ENCODE measurements at regions not wholly inside any gene's neighbourhood (a gene's known extent, or its start where the extent isn't known, plus 50 kb on each side); places are given as distances from the start of the nearest gene placed in this dataset.

- no peaks in the 10 kb centered on the region for H3K4me1 ChIP-seq (ENCODE audit: insufficient read depth, low read length, severe bottlenecking)
- no peaks in the 10 kb centered on the region for H3K36me3 ChIP-seq (ENCODE audit: insufficient read depth, low read length)
- no peak for TF ChIP-seq EZH2 (IDR thresholded peaks at IDR 0.05; ENCODE audit: borderline replicate concordance, low read length)
- H3K4me3 ChIP-seq (ENCODE audit: low read depth, low read length, poor library complexity, severe bottlenecking): no peak overlapping the region
- H4K20me1 ChIP-seq (ENCODE audit: insufficient read depth, low read length): no peaks in the 10 kb centered on the region
- no peaks in the 10 kb centered on the region for H3K9me2 ChIP-seq (ENCODE audit: low read depth, low read length)
- no peaks in the 10 kb centered on the region for H3F3A ChIP-seq (ENCODE audit: insufficient read depth, low read length)
- H2AFZ ChIP-seq (ENCODE audit: low read length): no peak overlapping the region
- H3K27me3 ChIP-seq (ENCODE audit: insufficient read depth, low read length): no peaks in the 10 kb centered on the region
- H3K9ac ChIP-seq (ENCODE audit: low read length): no peak overlapping the region
- no peaks in the 10 kb centered on the region for H3K9me3 ChIP-seq (ENCODE audit: low read length)
- no peak overlapping the region for H3K4me2 ChIP-seq (ENCODE audit: low read length)
- H3K27ac ChIP-seq (ENCODE audit: low read depth, low read length, poor library complexity, severe bottlenecking): no peak overlapping the region
- no peaks in the 10 kb centered on the region for H3K79me2 ChIP-seq (ENCODE audit: insufficient read depth, low read length)
These were observed 139.5 kb upstream of the PRNP start for GRCh38 chr20:4546786-4547185.

GRCh38 chr20:4546342-4546741 lies 139.9 kb upstream of the PRNP start:
- Histone ChIP-seq H3K27ac (ENCODE audit: low read depth, low read length, poor library complexity, severe bottlenecking) (no peak overlapping the region), H3K4me2 (ENCODE audit: low read length) (no peak overlapping the region), H3K9me3 (ENCODE audit: low read length) (no peaks in the 10 kb centered on the region), H3F3A (ENCODE audit: insufficient read depth, low read length) (no peaks in the 10 kb centered on the region), H2AFZ (ENCODE audit: low read length) (no peak overlapping the region), H3K79me2 (ENCODE audit: insufficient read depth, low read length) (no peaks in the 10 kb centered on the region), H3K4me1 (ENCODE audit: insufficient read depth, low read length, severe bottlenecking) (no peaks in the 10 kb centered on the region), H3K9me2 (ENCODE audit: low read depth, low read length) (no peaks in the 10 kb centered on the region), H4K20me1 (ENCODE audit: insufficient read depth, low read length) (no peaks in the 10 kb centered on the region), H3K4me3 (ENCODE audit: low read depth, low read length, poor library complexity, severe bottlenecking) (no peak overlapping the region), H3K9ac (ENCODE audit: low read length) (no peak overlapping the region), H3K27me3 (ENCODE audit: insufficient read depth, low read length) (no peaks in the 10 kb centered on the region), H3K36me3 (ENCODE audit: insufficient read depth, low read length) (no peaks in the 10 kb centered on the region)
- TF ChIP-seq CTCF (IDR thresholded peaks at IDR 0.05; ENCODE audit: low read length) (no peak), EZH2 (IDR thresholded peaks at IDR 0.05; ENCODE audit: borderline replicate concordance, low read length) (no peak)

- Histone ChIP-seq H3K9me2 (ENCODE audit: low read depth, low read length) (no peaks in the 10 kb centered on the region), H4K20me1 (ENCODE audit: insufficient read depth, low read length) (no peaks in the 10 kb centered on the region), H3K36me3 (ENCODE audit: insufficient read depth, low read length) (no peaks in the 10 kb centered on the region), H3K79me2 (ENCODE audit: insufficient read depth, low read length) (no peaks in the 10 kb centered on the region), H3K9me3 (ENCODE audit: low read length) (no peaks in the 10 kb centered on the region), H2AFZ (ENCODE audit: low read length) (no peak overlapping the region), H3K27me3 (ENCODE audit: insufficient read depth, low read length) (no peaks in the 10 kb centered on the region), H3K4me2 (ENCODE audit: low read length) (no peak overlapping the region), H3K9ac (ENCODE audit: low read length) (no peak overlapping the region), H3K27ac (ENCODE audit: low read depth, low read length, poor library complexity, severe bottlenecking) (no peak overlapping the region), H3F3A (ENCODE audit: insufficient read depth, low read length) (no peaks in the 10 kb centered on the region), H3K4me3 (ENCODE audit: low read depth, low read length, poor library complexity, severe bottlenecking) (no peak overlapping the region), H3K4me1 (ENCODE audit: insufficient read depth, low read length, severe bottlenecking) (no peaks in the 10 kb centered on the region)
- TF ChIP-seq EZH2 (IDR thresholded peaks at IDR 0.05; ENCODE audit: borderline replicate concordance, low read length) (no peak), CTCF (IDR thresholded peaks at IDR 0.05; ENCODE audit: low read length) (no peak)
These were observed 140.7 kb upstream of the PRNP start for GRCh38 chr20:4545526-4545925.

GRCh38 chr20:4544765-4545164 lies 141.5 kb upstream of the PRNP start:
- TF ChIP-seq EZH2 (IDR thresholded peaks at IDR 0.05; ENCODE audit: borderline replicate concordance, low read length) (no peak), CTCF (IDR thresholded peaks at IDR 0.05; ENCODE audit: low read length) (no peak)
- Histone ChIP-seq H3K9me2 (ENCODE audit: low read depth, low read length) (no peaks in the 10 kb centered on the region), H3K36me3 (ENCODE audit: insufficient read depth, low read length) (no peaks in the 10 kb centered on the region), H2AFZ (ENCODE audit: low read length) (no peak overlapping the region), H3K9ac (ENCODE audit: low read length) (no peak overlapping the region), H3K4me2 (ENCODE audit: low read length) (no peak overlapping the region), H3K27me3 (ENCODE audit: insufficient read depth, low read length) (no peaks in the 10 kb centered on the region), H4K20me1 (ENCODE audit: insufficient read depth, low read length) (no peaks in the 10 kb centered on the region), H3K27ac (ENCODE audit: low read depth, low read length, poor library complexity, severe bottlenecking) (no peak overlapping the region), H3K4me1 (ENCODE audit: insufficient read depth, low read length, severe bottlenecking) (no peaks in the 10 kb centered on the region), H3K4me3 (ENCODE audit: low read depth, low read length, poor library complexity, severe bottlenecking) (no peak overlapping the region), H3K9me3 (ENCODE audit: low read length) (no peaks in the 10 kb centered on the region), H3K79me2 (ENCODE audit: insufficient read depth, low read length) (no peaks in the 10 kb centered on the region), H3F3A (ENCODE audit: insufficient read depth, low read length) (no peaks in the 10 kb centered on the region)
